ENCODE measurements at regions not wholly inside any gene's neighbourhood (a gene's known extent, or its start where the extent isn't known, plus 50 kb on each side); places are given as distances from the start of the nearest gene placed in this dataset.

DNA sequence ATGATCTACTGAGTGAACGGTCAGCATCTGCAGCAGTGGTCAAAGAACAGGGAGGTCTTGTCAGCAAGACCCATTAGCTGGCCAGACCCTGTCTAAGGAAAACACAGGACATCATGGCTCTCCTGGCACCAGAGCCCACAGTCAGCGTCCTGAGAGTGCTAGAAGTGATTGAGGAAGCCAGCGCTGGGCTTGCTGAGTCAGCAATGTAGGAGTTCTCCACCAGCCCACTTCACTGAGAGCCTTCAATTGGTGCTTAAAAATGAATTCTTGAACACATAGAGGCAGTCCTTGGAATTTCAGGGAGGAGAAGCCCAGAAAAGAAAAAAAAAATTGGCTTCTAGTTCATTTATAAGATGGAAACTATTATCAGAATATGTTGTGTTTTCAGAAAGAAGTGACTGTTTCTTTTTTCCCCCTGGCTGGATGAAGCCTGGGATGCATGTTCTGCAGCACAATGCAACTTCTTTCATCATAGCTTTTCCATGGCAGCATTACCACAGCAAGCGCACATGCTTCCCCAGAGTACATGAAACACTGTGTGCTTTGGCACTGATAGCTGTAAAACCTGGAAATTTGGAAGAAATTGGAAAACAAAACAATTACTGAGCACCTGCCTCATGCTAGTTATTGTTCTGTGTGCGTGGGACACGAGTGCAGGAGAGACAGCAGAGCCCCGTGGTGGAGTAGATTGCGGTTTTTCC, 899.9 kb downstream of the C6orf118 start:
- ATAC-seq (replicated peaks), result no peak
- Mint-ChIP-seq H3K9me3 (peaks cover 3% of the 10 kb centered on the region), H3K4me3 (no peak overlapping the region), H3K27ac (no peak overlapping the region), H3K36me3 (ENCODE audit: low read depth) (no peaks in the 10 kb centered on the region), H3K4me1 (no peaks in the 10 kb centered on the region), H3K27me3 (peaks cover 22% of the 10 kb centered on the region)

DNA sequence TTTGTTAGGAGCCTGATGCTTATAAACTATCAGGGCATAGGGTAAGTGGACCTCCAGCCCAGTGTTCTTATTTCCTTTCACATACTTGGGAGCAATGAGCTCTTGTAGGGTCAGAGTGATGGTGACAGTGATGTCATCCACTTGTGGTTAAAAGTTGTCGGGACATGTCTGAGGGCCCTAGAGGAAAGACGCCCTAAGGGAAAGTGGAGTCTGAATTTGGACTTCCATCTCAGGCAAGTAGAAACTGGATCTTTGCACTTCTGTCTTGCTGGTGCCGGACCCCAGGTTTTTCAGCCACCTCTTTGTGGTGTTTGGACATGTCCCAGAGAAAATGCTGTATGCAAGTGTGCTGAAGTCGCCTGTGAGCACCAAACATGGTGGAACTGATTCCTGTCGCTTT, 900.5 kb downstream of the C6orf118 start:
- H3K27ac Mint-ChIP-seq, result no peak overlapping the region
- H3K4me1 Mint-ChIP-seq, result no peaks in the 10 kb centered on the region
- ATAC-seq (replicated peaks), result no peak
- H3K36me3 Mint-ChIP-seq (ENCODE audit: low read depth), result no peaks in the 10 kb centered on the region
- H3K9me3 Mint-ChIP-seq, result peaks cover 3% of the 10 kb centered on the region
- H3K27me3 Mint-ChIP-seq, result peaks cover 16% of the 10 kb centered on the region
- H3K4me3 Mint-ChIP-seq, result no peak overlapping the region

DNA sequence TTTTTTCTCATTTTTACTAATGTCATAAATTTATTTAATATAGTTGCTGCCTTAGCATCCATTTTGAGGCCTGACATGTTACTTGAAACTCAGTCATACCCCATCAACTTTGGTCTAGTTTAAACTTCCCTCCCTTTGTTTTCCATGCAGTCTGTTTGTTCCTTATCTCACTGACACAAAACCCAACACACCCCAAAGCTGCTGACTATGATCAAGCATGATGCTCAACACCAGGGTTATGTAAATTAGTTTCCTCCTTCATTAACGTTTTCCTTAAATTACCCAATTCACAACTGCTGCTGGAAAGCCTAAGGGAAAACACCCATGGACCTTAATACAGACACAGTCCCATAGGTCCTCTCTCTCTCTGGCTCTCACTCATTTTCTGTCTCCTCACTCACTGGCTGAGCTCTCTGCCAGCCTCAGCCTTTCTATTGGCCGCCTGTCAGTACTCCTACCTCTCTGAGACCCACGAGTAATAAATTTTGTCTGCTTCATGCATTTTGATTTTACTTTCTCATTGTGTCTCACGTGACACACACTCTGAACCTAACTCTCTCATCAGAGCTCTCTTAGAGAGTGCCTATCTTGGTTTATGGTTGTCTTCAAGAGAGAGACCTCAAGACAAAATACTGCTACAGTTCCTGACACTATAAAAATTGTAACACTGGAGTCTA, 904.5 kb downstream of the C6orf118 start:
- no peaks in the 10 kb centered on the region for H3K4me1 Mint-ChIP-seq
- H3K36me3 Mint-ChIP-seq (ENCODE audit: low read depth), result no peaks in the 10 kb centered on the region
- ATAC-seq (replicated peaks), result no peak
- no peak overlapping the region for H3K27ac Mint-ChIP-seq
- no peak overlapping the region for H3K4me3 Mint-ChIP-seq
- peaks cover 4% of the 10 kb centered on the region for H3K27me3 Mint-ChIP-seq
- H3K9me3 Mint-ChIP-seq, result peaks cover 3% of the 10 kb centered on the region

DNA sequence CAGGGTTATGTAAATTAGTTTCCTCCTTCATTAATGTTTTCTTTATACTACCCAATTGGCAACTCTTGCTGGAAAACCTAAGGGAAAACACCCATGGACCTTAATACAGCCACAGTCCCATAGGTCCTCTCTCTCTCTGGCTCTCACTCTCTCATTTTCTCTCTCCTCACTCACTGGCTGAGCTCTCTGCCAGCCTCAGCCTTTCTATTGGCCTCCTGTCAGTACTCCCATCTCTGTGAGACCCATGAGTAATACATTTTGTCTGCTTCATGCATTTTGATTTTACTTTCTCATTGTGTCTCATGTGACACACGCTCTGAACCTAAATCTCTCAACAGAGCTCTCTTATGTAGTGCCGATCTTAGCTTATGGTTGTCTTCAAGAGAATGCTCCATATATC, 907.5 kb downstream of the C6orf118 start:
- no peak overlapping the region for H3K27ac Mint-ChIP-seq
- H3K36me3 Mint-ChIP-seq (ENCODE audit: low read depth), result no peaks in the 10 kb centered on the region
- peaks cover 3% of the 10 kb centered on the region for H3K9me3 Mint-ChIP-seq
- peaks cover 6% of the 10 kb centered on the region for H3K4me1 Mint-ChIP-seq
- H3K4me3 Mint-ChIP-seq, result no peak overlapping the region
- no peak for ATAC-seq (replicated peaks)
- H3K27me3 Mint-ChIP-seq, result no peaks in the 10 kb centered on the region

DNA sequence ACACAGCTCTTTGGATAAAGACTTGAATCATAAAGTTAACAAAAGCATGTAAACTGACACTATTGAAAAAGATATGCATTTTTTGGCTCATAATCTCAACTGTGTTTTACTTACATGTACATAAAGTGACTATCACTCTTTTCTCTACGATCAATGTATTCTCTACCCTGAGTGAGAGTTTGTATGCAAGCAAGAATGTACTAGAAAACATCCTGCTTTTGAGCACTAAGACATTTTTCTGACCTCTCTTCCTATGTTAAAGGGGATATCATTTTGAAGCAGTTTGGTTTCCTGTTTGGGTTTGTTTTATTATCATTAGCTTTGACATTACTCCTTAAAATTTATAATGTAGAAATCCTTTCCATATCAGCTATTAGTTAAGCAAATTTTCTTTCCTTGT, 910.8 kb downstream of the C6orf118 start:
- Mint-ChIP-seq H3K9me3 (peaks cover 5% of the 10 kb centered on the region), H3K4me1 (peaks cover 7% of the 10 kb centered on the region), H3K27me3 (no peaks in the 10 kb centered on the region), H3K36me3 (ENCODE audit: low read depth) (no peaks in the 10 kb centered on the region), H3K4me3 (no peak overlapping the region), H3K27ac (no peak overlapping the region)
- no peak for ATAC-seq (replicated peaks)

DNA sequence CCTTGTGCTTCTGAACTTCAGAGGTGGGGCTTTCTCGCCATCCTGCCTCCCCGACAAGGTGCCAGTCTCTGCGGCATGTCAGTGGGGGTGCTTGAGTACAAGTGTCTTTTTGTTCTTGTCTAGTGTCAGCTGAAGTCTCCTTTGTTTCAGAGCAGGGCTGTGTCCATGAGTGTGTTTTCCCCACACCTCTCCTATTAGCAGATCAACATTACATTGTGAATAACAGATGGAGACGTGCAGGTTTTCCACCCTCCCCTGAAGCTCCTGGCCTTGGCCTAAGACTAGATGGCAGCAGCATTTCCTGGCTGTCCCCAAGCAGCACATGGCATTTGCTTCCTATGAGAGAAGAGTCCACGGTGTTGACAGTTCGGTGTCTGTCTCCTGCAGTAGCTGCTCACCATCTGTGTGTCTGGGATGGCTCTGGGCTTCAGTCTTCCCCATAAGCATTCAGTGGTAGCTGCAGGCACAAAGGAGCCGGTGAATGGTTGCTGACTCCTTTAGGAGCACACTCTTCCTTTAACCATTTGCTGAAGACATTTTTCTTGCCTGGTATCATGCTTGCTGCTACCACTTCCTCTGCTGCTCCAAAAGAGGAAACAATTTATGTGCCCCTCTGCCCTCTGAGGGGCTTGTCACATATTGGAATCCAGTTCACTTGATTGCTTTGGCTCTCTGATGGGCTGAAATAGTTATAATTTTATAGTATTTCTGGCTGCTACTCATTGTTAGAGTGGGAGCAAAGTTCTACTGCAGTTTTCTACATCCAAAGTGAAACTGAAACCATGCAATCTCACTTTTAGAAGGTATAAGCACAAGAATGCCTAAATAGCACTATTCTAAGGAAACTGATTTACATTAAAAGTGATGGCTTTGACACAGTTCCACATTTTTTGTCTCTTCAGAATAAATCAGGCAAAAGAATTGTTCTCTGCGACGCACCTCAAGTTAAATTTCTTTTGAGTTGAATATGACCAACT, 913.0 kb downstream of the C6orf118 start:
- no peak overlapping the region for H3K27ac Mint-ChIP-seq
- peak overlapping the region; percentile 65 for H3K4me3 Mint-ChIP-seq
- H3K4me1 Mint-ChIP-seq, result peaks cover 7% of the 10 kb centered on the region
- ATAC-seq (replicated peaks), result peak; percentile 49
- no peaks in the 10 kb centered on the region for H3K36me3 Mint-ChIP-seq (ENCODE audit: low read depth)
- peaks cover 5% of the 10 kb centered on the region for H3K9me3 Mint-ChIP-seq
- no peaks in the 10 kb centered on the region for H3K27me3 Mint-ChIP-seq

DNA sequence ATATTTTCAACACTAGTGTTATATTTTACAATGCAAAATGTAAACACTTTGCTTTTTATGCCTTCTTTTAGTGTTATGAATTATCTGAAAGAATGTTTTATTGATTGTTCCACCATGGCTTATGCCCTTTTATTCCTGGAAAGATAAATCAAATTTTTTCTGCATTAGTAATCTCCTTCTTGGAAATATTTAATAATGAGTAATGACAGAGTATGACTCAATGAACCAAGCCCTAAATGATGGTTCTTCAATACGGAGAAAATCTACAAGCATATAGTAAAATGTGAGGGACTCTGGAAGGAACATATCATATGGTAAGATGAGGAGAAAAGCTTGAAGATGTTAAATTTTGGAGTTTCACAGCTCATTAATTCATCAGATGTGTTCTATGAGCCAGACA, 929.6 kb downstream of the C6orf118 start:
- ATAC-seq (replicated peaks), result no peak
- no peaks in the 10 kb centered on the region for H3K27me3 Mint-ChIP-seq
- peaks cover 15% of the 10 kb centered on the region for H3K9me3 Mint-ChIP-seq
- no peaks in the 10 kb centered on the region for H3K4me1 Mint-ChIP-seq
- H3K27ac Mint-ChIP-seq, result no peak overlapping the region
- H3K4me3 Mint-ChIP-seq, result no peak overlapping the region
- H3K36me3 Mint-ChIP-seq (ENCODE audit: low read depth), result no peaks in the 10 kb centered on the region

DNA sequence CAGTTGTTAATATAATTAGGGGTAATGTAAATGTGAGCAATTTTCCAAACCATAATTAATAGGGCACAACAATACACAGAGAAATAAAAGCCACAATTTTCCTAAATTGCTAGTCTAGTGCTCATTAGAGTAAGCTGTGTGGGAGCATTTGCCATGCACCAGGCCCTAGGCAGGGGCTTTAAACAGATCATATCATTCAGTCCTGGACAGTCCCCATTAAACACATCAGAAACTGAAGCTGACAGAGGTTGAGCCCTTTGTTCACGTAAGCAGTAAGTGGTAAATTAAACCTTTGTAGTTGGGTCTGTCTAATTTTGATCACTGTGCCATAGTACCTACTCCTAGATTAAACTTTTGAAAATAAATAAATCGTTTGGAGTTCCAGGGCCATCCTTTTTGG, 931.1 kb downstream of the C6orf118 start:
- no peak for ATAC-seq (replicated peaks)
- no peaks in the 10 kb centered on the region for H3K36me3 Mint-ChIP-seq (ENCODE audit: low read depth)
- no peaks in the 10 kb centered on the region for H3K27me3 Mint-ChIP-seq
- no peak overlapping the region for H3K27ac Mint-ChIP-seq
- H3K9me3 Mint-ChIP-seq, result peaks cover 11% of the 10 kb centered on the region
- no peak overlapping the region for H3K4me3 Mint-ChIP-seq
- no peaks in the 10 kb centered on the region for H3K4me1 Mint-ChIP-seq

DNA sequence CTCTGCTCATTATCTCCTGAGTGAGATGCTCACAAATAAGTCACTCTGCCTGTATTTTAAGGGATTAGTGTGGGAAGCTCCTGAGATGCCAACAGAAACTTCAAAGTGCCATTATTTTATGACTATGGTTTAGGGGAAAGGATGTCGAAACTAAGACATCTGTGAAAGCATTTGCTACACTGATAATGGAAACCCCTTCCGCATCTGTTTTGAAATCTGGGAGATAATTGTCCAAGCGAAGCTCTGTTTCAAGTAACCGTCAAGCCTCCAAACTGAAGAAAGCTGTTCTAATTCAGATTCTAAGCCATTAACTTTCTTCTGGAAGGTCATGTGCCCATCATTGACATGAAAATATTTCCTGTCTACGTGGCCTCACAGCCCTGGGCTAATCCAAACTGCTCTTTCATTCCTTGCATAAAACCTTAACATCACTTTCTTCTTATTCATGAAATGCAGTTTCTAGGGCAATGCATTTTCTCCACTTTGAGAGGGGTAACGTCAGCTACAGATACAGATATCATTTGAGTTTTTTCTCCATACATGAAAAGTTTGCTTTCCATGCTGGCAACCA, 932.0 kb downstream of the C6orf118 start:
- ATAC-seq (replicated peaks), result no peak
- Mint-ChIP-seq H3K9me3 (peaks cover 11% of the 10 kb centered on the region), H3K36me3 (ENCODE audit: low read depth) (no peaks in the 10 kb centered on the region), H3K4me3 (no peak overlapping the region), H3K4me1 (no peaks in the 10 kb centered on the region), H3K27me3 (no peaks in the 10 kb centered on the region), H3K27ac (no peak overlapping the region)

DNA sequence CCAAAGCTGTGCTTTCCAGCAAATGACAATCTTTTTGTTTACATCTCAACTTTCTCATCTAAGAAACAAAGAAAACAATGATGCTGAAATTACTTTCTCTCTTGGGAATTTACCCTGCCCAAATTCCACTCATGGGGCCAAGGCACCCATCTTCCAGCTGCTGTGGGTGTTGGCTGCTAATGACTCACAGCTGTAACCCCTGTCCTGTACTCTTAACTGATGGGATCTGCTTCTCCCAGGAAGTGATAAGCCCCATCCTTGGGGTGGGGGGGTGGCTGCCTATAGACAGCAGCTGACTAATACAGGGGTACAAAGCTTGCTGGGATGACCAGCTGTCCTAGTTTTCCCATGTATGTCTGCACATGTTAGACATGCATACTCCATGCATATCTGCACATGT, 938.6 kb downstream of the C6orf118 start:
- H3K36me3 Mint-ChIP-seq (ENCODE audit: low read depth), result no peaks in the 10 kb centered on the region

DNA sequence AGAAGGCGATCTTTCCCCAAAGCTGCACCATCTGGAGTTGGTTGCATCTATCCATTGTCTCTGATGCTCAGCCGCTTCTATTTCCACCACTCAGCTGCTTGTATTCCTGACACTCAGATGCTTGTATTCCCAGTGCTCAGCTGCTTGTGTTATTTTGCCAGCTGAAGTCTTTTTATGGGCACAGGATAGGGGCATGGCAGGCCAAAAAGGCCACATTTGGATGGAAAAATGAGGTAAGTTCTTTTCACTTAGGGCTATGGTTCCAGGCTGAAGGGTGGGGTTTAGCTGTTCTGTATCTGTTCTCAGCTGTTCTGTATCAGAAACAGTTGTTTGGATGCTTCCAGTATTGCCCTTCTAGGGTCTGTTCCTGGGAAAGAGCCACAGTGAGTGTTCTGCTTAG, 944.9 kb downstream of the QKI start:
- Mint-ChIP-seq H3K27ac (no peak overlapping the region), H3K4me3 (no peak overlapping the region), H3K9me3 (peaks cover 23% of the 10 kb centered on the region), H3K4me1 (no peaks in the 10 kb centered on the region), H3K36me3 (ENCODE audit: low read depth) (no peaks in the 10 kb centered on the region), H3K27me3 (no peaks in the 10 kb centered on the region)
- ATAC-seq (replicated peaks), result no peak

More for the DNA sequence above, 938.6 kb downstream of the C6orf118 start:
- Mint-ChIP-seq H3K4me1 (no peaks in the 10 kb centered on the region), H3K27me3 (no peaks in the 10 kb centered on the region), H3K4me3 (no peak overlapping the region), H3K9me3 (no peaks in the 10 kb centered on the region), H3K27ac (no peak overlapping the region)
- no peak for ATAC-seq (replicated peaks)

DNA sequence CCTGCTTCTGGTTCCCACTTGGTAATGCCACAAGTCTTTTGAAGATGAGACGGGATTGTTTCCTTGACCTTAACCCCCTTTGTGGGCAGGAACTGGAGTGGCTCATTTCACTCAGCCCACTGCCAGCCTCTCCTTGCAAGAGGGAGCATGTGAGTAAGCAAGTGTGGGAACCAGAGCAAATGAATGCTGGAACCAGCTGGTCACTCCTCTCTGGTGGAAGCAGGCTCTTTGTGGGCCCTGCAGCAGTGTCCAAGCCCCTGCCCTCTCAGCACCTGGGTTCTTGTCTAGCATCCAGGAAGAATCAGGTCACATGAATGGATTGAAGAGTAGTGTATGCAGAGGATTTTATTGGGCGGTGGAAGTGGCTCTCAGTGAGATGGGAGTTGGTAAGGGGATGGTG, 944.5 kb downstream of the QKI start:
- no peaks in the 10 kb centered on the region for H3K36me3 Mint-ChIP-seq (ENCODE audit: low read depth)
- no peaks in the 10 kb centered on the region for H3K27me3 Mint-ChIP-seq
- no peaks in the 10 kb centered on the region for H3K4me1 Mint-ChIP-seq
- H3K4me3 Mint-ChIP-seq, result no peak overlapping the region
- no peak overlapping the region for H3K27ac Mint-ChIP-seq
- ATAC-seq (replicated peaks), result no peak
- peaks cover 23% of the 10 kb centered on the region for H3K9me3 Mint-ChIP-seq

DNA sequence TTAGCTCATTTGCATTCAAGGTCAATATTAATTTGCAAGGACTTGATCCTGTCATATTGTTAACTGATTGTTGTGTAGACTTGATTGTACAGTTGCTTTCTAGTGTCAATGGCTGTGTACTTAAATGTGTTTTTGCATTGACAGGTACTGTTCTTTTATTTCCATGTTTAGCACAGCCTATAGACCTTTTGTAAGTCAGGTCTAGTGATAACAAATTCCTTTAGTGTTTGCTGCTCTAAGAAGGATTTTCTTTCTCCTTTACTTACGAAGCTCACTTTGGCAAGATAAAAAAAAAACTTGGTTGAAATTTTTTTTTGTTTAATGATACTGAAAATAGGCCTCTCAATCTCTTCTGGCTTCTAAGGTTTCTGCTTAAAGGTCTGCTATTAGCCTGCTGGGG, 942.3 kb downstream of the QKI start:
- Mint-ChIP-seq H3K4me3 (no peak overlapping the region), H3K4me1 (no peaks in the 10 kb centered on the region), H3K27ac (no peak overlapping the region), H3K9me3 (peaks cover 26% of the 10 kb centered on the region), H3K36me3 (ENCODE audit: low read depth) (no peaks in the 10 kb centered on the region), H3K27me3 (no peaks in the 10 kb centered on the region)
- no peak for ATAC-seq (replicated peaks)

DNA sequence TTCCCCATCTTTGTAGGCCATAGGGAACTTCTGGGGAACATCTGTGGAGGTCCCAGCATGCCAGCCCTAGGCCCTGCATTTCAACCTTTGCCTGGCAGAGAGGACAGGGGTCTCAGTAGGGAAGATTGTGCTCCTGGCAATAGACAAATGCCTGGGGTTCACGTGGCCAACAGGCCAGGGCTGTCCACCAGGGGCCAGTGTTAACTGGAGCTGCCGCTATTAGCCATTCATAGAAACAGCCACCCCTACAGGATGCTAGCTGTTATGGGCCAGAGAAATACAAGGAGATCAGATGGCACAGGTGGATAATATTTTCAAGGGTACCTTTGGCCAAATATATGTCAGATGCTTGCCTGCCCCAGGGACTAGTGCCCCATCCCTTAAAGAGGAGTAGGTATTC, 932.9 kb downstream of the QKI start:
- no peak overlapping the region for H3K4me3 Mint-ChIP-seq
- peaks cover 4% of the 10 kb centered on the region for H3K9me3 Mint-ChIP-seq
- H3K36me3 Mint-ChIP-seq (ENCODE audit: low read depth), result no peaks in the 10 kb centered on the region
- no peaks in the 10 kb centered on the region for H3K4me1 Mint-ChIP-seq
- ATAC-seq (replicated peaks), result no peak
- no peak overlapping the region for H3K27ac Mint-ChIP-seq
- no peaks in the 10 kb centered on the region for H3K27me3 Mint-ChIP-seq
